Central memory CD4-positive, alpha-beta T cell (primary cell): ENCODE measurements at regions not wholly inside any gene's neighbourhood (a gene's known extent, or its start where the extent isn't known, plus 50 kb on each side); places are given as distances from the start of the nearest gene placed in this dataset.

Source experiments
- DNase-seq: peaks from one replicate; pipeline ENCODE4 v3.0.0; 2022

GRCh38 chr1:59133997-59134396, 162.9 kb upstream of the FGGY start:
- no peak for DNase-seq

DNA sequence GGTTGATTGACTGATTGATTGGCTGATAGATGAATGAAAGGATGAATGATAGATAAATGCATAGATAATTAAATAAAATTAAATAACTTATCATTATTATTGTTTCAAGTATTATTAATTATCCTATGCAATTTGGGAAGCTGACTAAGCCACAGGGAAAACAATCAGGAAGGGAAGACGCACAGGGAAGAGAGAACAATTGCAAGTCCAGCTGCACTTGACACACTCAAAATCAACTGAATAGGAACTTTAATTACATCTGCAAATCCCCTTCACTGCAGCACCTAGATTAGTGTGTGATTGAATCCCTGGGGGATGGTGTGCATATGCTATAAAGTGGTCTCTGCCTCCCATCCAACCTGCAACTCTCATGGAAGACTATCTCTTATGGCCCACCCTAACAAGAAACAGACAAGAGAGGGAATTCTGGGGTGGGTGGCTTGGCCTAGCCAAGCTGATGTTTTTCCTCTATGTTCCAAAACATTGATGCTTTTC, 161.1 kb upstream of the FGGY start:
- no peak for DNase-seq

DNA sequence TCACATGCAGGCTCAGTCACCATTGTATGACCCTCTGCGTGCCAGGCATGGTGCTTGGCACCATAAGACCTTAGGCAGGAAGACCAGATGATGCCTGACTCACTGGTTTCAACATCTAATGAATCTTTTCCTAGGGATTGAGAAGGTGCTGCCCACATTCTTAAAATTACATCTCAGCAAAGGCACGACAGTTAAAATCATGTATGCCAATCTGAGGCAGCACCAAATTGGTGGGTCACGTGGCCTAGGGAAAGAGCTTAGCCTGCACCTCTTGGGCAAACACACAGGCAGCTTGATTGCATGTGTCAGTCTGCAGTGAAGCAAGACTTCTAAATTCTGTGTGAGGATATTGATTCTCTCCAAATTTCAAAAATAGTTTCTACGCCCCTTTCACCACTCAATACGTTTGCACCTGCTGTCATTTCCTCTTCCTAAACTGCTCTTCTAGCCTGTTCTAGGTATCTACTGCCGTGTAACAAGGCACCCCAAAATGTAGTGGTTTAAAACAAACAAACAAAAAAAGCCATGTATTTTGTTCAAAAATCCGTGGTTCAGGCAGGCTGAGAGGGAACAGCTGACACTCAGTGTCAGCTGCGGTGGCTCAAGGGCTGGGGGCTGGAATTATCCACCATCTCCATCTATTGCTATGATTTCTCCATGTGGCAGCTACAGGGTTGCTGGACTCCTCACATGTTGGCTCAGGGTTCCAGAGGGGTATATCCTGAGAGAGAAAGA, 160.2 kb upstream of the FGGY start:
- DNase-seq: no peak

GRCh38 chr1:59137276-59137615, 159.6 kb upstream of the FGGY start:
- no peak for DNase-seq

- no peak for DNase-seq
Measured at GRCh38 chr1:59137968-59138367, 158.9 kb upstream of the FGGY start.

DNA sequence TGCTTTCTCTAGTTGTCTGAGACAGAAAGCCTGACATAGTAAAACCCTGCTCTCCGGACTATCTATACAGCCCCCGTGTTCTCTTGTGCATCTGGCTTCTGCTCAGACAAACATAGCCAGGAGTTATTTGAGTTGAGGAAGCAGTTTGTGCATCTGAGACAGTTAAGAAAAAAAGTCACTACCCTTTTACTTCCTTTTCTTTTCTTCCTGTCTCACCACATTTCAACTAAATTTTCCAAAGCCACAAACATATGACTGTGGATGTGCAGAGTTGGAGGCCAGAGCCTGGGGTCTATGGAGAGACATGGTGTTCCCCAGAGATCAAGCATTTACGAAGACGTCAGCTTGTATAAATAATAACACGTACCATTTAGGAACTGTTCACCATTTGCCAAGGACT, 158.5 kb upstream of the FGGY start:
- DNase-seq: no peak

DNA sequence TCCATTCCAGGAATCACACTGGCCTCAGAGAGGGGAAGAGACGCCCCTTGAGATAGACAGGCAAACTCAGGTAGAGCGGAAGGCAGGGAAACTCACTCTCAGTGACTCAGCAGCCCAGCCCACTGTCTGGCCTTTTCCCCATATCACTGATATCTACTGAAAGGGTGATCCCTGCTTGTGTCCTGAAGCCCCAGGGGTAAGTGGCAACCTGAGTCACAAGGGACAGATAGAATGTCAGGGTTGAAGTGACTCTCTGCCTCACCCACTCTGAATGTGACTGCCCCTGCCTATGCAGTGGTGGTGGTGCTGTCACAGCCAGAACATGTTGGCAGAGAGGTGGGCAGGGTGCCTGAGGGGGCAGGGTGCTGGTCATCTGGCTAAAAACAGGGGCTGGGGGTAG, 157.5 kb upstream of the FGGY start:
- DNase-seq: no peak

GRCh38 chr1:59141267-59141863, 155.5 kb upstream of the FGGY start:
- DNase-seq: no peak

- no peak for DNase-seq
Measured at GRCh38 chr1:59142311-59143132, 154.4 kb upstream of the FGGY start.

DNA sequence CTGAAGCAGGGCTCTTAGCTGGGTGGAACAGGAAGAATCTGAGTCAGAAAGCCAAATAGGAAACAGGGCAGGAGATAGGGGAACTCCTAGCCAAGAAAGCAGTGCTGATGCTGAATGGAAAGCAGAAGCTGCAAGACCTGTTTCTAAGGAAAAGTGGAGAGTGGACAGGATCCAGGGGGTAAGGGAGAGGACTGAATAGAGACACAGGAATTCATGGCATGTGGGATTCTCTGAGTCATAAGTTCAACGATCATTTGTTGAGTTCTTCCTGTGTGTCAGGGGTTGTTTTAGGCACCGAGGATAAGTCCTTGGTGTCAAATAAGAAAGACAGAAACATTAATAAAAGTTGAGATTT, 153.8 kb upstream of the FGGY start:
- DNase-seq: no peak

DNA sequence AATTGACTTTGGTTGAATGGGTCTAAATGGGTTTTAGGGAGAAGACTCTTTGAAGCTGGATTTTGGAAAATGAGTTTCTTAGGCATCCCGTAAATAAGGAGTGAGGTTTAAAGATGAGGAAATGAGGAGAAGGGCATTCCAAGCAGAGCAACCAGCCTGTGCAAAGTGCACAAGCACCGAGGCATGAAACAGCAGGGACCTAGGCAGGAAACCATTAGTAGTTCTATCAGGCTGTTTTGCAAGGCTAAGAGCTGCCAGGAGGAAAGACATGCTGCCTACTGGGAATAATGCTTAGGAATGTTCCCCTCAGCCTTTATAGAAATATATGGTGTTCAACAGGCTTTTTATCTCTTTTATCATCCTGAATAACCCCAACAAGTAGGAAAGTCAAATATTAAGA, 153.1 kb upstream of the FGGY start:
- no peak for DNase-seq

- no peak for DNase-seq
Measured at GRCh38 chr1:59144959-59145358, 151.9 kb upstream of the FGGY start.

GRCh38 chr1:59146056-59146455, 150.8 kb upstream of the FGGY start:
- DNase-seq: no peak

GRCh38 chr1:59146651-59147358, 150.1 kb upstream of the FGGY start:
- peak; percentile 16 for DNase-seq

DNA sequence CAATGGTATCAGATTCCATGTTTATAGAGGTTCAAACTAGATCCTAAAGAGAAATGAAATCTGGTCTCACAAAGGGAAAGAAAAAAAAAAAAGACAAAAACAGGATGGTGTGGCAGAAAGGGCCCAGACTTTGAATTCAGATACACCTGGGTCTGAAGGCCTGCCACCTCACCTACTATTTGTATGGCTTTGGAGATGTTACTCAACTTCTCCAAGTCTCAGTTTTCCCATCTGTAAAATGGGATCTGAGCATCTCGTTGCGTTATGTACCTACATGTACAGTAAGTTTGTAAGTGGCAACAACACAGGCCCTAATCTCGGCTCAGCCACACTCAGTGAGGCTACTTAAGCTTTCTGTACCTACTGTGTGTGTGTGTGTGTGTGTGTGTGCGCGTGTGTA, 147.5 kb upstream of the FGGY start:
- DNase-seq: no peak

DNA sequence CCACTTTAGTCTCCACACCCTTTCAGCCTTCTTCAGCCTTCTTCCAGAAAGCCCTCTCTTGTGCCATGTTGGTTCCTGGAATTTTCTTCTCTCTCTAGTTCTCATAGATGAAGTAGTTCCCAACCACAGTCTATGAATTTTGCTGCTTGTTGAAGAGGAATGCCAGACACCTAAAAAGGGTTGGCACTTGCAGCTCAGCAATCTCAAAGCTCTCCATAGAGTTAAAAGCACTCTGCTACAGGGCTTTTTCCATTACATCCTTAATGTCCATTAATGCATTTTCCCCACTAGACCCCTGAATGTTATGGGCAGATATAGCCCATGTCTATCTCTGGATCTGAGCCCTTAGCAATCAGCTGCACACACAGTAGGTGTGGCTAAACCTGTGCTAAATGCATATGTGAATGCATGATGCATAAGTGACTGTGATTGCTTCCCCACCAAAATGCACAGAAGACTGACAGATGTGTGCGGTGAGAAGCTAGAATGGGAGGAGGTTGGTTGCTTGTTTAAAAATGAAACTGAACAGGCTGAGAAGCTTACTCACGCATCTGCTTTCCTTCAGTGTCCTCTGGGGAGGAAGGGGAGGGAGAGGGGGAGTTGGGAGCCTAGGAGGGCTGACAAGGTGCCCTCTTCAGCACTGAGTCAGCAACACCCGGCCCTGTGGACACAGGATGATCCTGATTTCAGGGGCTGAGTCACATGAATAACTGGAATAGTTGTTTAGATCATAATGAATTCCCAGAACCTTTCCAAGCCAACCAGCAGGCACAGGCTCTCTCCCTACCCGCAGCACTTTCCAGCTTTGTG, 146.1 kb upstream of the FGGY start:
- DNase-seq: no peak

- DNase-seq: no peak
Measured at GRCh38 chr1:59151387-59151761, 145.5 kb upstream of the FGGY start.

DNA sequence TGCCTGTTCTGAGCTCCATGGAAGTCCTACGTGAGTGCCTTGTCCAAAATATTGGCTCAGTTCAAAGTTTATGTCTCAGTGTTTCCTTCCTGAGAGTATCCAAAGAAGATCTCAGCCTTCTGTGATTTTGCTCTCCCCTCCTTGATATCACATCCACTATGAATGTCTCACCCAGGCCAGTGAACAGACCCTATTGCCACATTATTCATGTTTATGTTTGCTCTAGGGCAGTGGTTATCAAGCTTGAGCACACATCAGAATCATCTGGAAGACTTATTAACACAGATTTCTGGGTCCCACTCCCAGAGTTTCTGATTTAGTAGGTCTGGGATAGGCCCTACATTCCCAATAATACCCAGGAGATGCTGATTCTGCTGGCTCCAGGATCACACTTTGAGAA, 145.0 kb upstream of the FGGY start:
- no peak for DNase-seq

GRCh38 chr1:59152511-59152910, 144.4 kb upstream of the FGGY start:
- DNase-seq: no peak

DNA sequence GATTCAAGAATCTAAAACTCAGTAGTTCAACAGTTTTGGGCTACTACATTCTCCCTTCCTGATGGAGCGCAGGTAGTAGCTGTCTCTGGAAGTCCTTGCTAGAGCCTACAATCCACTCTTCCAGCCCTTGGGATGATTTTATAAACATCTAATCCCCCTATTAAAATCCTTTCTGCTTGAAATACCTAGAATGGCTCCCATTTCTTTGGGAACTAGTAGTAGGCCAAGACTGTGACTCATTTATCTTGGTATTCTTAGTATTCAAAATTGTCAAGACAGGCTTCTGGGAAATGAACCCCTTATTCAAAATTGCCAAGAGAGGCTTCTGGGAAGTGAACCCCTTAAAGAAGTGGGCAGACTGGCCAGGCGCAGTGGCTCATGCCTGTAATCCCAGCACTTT, 142.5 kb upstream of the FGGY start:
- DNase-seq: no peak

- DNase-seq: no peak
Measured at GRCh38 chr1:59155351-59155750, 141.5 kb upstream of the FGGY start.

- DNase-seq: no peak
Measured at GRCh38 chr1:59156051-59156450, 140.8 kb upstream of the FGGY start.
